ENCODE measurements at regions not wholly inside any gene's neighbourhood (a gene's known extent, or its start where the extent isn't known, plus 50 kb on each side); places are given as distances from the start of the nearest gene placed in this dataset.

DNA sequence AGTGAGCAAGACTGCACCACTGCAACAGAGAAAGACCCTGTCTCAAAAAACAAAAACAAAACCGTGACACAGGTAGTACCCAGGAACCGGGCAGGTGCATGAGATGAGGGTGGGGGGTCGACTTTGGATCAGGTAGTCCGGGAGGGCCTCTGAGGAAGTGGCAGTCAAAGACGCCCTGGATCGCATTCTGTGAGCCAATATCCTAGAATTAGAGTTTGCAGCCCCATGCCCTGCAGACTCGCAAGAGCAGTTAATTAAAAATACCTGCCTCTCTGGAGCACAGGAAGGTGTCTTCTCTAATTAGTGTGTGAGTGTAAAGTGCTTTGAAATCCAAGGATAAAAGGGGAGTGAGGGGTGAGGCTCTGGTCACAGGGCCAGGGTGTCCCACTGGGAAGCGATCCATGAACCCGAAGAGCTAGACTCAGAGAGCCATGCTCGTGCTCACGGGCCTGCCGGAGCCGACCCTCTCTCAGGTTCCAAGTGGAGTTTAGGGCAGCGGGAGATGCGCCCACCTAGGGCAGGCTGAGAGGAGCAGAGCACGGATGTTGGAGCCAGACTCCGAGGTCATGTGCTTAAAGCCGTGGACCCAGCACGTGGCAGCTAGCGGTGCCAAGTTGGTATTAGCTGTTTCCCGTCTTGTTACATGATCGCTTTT lies 74.7 kb upstream of the PTPN1 start:
- no peak for ATAC-seq
- TF ChIP-seq TOX (CRISPR knock-in tag; IDR thresholded peaks at IDR 0.05; ENCODE audit: borderline replicate concordance) (no peak), CSDC2 (CRISPR knock-in tag; IDR thresholded peaks at IDR 0.05) (no peak), OSR1 (CRISPR knock-in tag; IDR thresholded peaks at IDR 0.05) (no peak), ZC3H10 (CRISPR knock-in tag; IDR thresholded peaks at IDR 0.05) (no peak), ARNTL (CRISPR knock-in tag; IDR thresholded peaks at IDR 0.05; ENCODE audit: borderline replicate concordance, low read depth) (no peak), ZFP30 (CRISPR knock-in tag; IDR thresholded peaks at IDR 0.05) (no peak), BACH2 (CRISPR knock-in tag; IDR thresholded peaks at IDR 0.05; ENCODE audit: borderline replicate concordance) (no peak)
- TF ChIP-seq, protein P1, sequence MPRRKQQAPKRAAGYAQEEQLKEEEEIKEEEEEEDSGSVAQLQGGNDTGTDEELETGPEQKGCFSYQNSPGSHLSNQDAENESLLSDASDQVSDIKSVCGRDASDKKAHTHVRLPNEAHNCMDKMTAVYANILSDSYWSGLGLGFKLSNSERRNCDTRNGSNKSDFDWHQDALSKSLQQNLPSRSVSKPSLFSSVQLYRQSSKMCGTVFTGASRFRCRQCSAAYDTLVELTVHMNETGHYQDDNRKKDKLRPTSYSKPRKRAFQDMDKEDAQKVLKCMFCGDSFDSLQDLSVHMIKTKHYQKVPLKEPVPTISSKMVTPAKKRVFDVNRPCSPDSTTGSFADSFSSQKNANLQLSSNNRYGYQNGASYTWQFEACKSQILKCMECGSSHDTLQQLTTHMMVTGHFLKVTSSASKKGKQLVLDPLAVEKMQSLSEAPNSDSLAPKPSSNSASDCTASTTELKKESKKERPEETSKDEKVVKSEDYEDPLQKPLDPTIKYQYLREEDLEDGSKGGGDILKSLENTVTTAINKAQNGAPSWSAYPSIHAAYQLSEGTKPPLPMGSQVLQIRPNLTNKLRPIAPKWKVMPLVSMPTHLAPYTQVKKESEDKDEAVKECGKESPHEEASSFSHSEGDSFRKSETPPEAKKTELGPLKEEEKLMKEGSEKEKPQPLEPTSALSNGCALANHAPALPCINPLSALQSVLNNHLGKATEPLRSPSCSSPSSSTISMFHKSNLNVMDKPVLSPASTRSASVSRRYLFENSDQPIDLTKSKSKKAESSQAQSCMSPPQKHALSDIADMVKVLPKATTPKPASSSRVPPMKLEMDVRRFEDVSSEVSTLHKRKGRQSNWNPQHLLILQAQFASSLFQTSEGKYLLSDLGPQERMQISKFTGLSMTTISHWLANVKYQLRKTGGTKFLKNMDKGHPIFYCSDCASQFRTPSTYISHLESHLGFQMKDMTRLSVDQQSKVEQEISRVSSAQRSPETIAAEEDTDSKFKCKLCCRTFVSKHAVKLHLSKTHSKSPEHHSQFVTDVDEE (CRISPR knock-in tag; IDR thresholded peaks at IDR 0.05) = no peak

DNA sequence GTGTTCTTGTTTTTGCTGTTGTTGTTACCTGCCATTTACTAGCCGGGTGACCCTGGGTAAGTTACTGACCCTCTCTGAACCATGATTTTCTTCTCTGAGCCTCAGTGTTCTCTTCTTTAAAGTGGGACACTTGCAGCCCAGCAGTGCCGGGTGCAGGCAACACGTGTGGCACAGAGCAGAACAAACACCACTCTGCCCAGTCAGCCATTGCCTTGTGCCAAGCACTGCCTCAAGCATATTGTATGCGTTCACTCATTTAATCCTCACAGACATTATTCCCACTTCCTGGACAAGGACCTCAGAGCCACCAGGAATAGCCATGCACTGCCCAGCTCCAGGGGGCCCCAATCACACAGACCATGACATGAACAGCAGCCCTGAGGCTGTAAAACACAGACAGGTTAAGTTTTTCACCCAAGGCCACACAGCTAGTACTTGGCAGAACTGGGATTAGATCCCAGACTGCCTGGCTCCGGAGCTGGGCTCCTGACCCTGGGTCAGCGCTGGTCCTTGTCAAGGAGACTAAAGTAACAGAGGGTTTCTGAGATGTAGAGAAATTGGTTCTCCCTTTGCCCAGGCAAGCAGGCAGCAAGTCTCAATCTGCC lies 74.0 kb upstream of the PTPN1 start:
- TF ChIP-seq ZC3H10 (CRISPR knock-in tag; IDR thresholded peaks at IDR 0.05) (no peak), ZFP30 (CRISPR knock-in tag; IDR thresholded peaks at IDR 0.05) (no peak), RARB (CRISPR knock-in tag; IDR thresholded peaks at IDR 0.05) (no peak), ISL1 (CRISPR knock-in tag; IDR thresholded peaks at IDR 0.05) (no peak)
- no peak for ATAC-seq

DNA sequence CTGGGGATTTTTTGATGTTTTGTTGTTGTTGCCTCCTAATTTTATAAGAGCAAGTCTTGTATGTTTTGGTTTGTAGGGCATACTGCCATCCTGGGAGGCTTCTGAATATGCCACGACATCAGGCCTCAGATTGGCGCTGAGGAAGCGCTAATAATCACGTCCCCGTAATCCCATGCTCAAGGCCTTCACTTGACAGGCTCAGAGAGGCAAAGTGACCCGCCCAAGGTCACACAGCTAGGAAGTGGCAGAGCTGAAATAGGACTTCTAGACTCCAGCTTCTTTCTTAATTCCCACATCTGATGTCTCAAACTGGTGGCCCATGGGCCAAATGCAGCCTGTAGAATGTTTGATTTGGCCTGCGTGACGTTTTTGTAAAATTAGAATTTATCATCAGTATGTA lies 73.5 kb upstream of the PTPN1 start:
- TF ChIP-seq RARB (CRISPR knock-in tag; IDR thresholded peaks at IDR 0.05) (no peak), ARNTL (CRISPR knock-in tag; IDR thresholded peaks at IDR 0.05; ENCODE audit: borderline replicate concordance, low read depth) (no peak), ZNF70 (CRISPR knock-in tag; IDR thresholded peaks at IDR 0.05) (no peak), TOX (CRISPR knock-in tag; IDR thresholded peaks at IDR 0.05; ENCODE audit: borderline replicate concordance) (no peak), ESRRG (CRISPR knock-in tag; IDR thresholded peaks at IDR 0.05) (no peak), ZNF8 (CRISPR knock-in tag; IDR thresholded peaks at IDR 0.05) (no peak), ZFP3 (CRISPR knock-in tag; IDR thresholded peaks at IDR 0.05) (no peak), OSR1 (CRISPR knock-in tag; IDR thresholded peaks at IDR 0.05) (no peak), BACH2 (CRISPR knock-in tag; IDR thresholded peaks at IDR 0.05; ENCODE audit: borderline replicate concordance) (no peak), ISL1 (CRISPR knock-in tag; IDR thresholded peaks at IDR 0.05) (no peak), CSDC2 (CRISPR knock-in tag; IDR thresholded peaks at IDR 0.05) (no peak), PPARA (CRISPR knock-in tag; IDR thresholded peaks at IDR 0.05; ENCODE audit: borderline replicate concordance) (no peak), ZC3H10 (CRISPR knock-in tag; IDR thresholded peaks at IDR 0.05) (no peak), ZNF565 (CRISPR knock-in tag; conservative IDR thresholded peaks at IDR 0.05; ENCODE audit: low read depth) (no peak), SNAI2 (CRISPR knock-in tag; IDR thresholded peaks at IDR 0.05) (no peak)
- TF ChIP-seq, protein P2, sequence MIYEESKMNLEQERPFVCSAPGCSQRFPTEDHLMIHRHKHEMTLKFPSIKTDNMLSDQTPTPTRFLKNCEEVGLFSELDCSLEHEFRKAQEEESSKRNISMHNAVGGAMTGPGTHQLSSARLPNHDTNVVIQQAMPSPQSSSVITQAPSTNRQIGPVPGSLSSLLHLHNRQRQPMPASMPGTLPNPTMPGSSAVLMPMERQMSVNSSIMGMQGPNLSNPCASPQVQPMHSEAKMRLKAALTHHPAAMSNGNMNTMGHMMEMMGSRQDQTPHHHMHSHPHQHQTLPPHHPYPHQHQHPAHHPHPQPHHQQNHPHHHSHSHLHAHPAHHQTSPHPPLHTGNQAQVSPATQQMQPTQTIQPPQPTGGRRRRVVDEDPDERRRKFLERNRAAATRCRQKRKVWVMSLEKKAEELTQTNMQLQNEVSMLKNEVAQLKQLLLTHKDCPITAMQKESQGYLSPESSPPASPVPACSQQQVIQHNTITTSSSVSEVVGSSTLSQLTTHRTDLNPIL (CRISPR knock-in tag; IDR thresholded peaks at IDR 0.05; ENCODE audit: low read depth) = no peak
- TF ChIP-seq, protein P3, sequence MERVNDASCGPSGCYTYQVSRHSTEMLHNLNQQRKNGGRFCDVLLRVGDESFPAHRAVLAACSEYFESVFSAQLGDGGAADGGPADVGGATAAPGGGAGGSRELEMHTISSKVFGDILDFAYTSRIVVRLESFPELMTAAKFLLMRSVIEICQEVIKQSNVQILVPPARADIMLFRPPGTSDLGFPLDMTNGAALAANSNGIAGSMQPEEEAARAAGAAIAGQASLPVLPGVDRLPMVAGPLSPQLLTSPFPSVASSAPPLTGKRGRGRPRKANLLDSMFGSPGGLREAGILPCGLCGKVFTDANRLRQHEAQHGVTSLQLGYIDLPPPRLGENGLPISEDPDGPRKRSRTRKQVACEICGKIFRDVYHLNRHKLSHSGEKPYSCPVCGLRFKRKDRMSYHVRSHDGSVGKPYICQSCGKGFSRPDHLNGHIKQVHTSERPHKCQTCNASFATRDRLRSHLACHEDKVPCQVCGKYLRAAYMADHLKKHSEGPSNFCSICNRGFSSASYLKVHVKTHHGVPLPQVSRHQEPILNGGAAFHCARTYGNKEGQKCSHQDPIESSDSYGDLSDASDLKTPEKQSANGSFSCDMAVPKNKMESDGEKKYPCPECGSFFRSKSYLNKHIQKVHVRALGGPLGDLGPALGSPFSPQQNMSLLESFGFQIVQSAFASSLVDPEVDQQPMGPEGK (CRISPR knock-in tag; IDR thresholded peaks at IDR 0.05; ENCODE audit: borderline replicate concordance) = no peak
- TF ChIP-seq, protein P1 (CRISPR knock-in tag; IDR thresholded peaks at IDR 0.05) = no peak
- TF ChIP-seq, protein P4, sequence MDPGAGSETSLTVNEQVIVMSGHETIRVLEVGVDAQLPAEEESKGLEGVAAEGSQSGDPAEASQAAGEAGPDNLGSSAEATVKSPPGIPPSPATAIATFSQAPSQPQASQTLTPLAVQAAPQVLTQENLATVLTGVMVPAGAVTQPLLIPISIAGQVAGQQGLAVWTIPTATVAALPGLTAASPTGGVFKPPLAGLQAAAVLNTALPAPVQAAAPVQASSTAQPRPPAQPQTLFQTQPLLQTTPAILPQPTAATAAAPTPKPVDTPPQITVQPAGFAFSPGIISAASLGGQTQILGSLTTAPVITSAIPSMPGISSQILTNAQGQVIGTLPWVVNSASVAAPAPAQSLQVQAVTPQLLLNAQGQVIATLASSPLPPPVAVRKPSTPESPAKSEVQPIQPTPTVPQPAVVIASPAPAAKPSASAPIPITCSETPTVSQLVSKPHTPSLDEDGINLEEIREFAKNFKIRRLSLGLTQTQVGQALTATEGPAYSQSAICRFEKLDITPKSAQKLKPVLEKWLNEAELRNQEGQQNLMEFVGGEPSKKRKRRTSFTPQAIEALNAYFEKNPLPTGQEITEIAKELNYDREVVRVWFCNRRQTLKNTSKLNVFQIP (CRISPR knock-in tag; IDR thresholded peaks at IDR 0.05; ENCODE audit: borderline replicate concordance, low read depth) = no peak
- TF ChIP-seq, protein P5, sequence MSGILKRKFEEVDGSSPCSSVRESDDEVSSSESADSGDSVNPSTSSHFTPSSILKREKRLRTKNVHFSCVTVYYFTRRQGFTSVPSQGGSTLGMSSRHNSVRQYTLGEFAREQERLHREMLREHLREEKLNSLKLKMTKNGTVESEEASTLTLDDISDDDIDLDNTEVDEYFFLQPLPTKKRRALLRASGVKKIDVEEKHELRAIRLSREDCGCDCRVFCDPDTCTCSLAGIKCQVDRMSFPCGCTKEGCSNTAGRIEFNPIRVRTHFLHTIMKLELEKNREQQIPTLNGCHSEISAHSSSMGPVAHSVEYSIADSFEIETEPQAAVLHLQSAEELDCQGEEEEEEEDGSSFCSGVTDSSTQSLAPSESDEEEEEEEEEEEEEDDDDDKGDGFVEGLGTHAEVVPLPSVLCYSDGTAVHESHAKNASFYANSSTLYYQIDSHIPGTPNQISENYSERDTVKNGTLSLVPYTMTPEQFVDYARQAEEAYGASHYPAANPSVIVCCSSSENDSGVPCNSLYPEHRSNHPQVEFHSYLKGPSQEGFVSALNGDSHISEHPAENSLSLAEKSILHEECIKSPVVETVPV (CRISPR knock-in tag; IDR thresholded peaks at IDR 0.05) = no peak
- no peak for ATAC-seq

All from SK-N-SH treated with all-trans-retinoic acid at 6 μM for 48 hours (cell line).